Mesothelial cell of epicardium (in vitro differentiated cells): ENCODE measurements at regions not wholly inside any gene's neighbourhood (a gene's known extent, or its start where the extent isn't known, plus 50 kb on each side); places are given as distances from the start of the nearest gene placed in this dataset.

Source experiments
- DNase-seq, 2 experiments: peaks; one replicate each; pipeline ENCODE4 v3.0.0; 2021; ENCODE audit warnings: low spot score in 2 of 2; ENCODE audit not compliant: unreplicated experiment in 2 of 2
- H3K27ac Mint-ChIP-seq: 2 replicates; pipeline ENCODE4 v1.8.0; 2021; ENCODE audit warnings: mixed read lengths
- H3K27me3 Mint-ChIP-seq: 2 replicates; pipeline ENCODE4 v1.8.0; 2021; ENCODE audit warnings: low read depth, mixed read lengths
- H3K36me3 Mint-ChIP-seq: 2 replicates; pipeline ENCODE4 v1.8.0; 2021; ENCODE audit warnings: mixed read lengths
- H3K4me1 Mint-ChIP-seq: 2 replicates; pipeline ENCODE4 v1.8.0; 2021; ENCODE audit warnings: mixed read lengths
- H3K4me3 Mint-ChIP-seq: 2 replicates; pipeline ENCODE4 v1.8.0; 2021; ENCODE audit warnings: mild to moderate bottlenecking, moderate library complexity, mixed read lengths
- H3K9me3 Mint-ChIP-seq: 2 replicates; pipeline ENCODE4 v1.8.0; 2021; ENCODE audit warnings: mixed read lengths
- CTCF ChIP-seq: fragments of 200-600 bp; sonication (generic); IDR thresholded peaks from one replicate; pipeline ENCODE4 v1.5.0; 2021; ENCODE audit warnings: antibody characterized with exemption; ENCODE audit not compliant: unreplicated experiment

- Mint-ChIP-seq H3K27ac (no peak overlapping the region), H3K4me3 (no peak overlapping the region), H3K36me3 (no peaks in the 10 kb centered on the region), H3K4me1 (peaks cover 19% of the 10 kb centered on the region), H3K27me3 (peaks cover 12% of the 10 kb centered on the region), H3K9me3 (no peaks in the 10 kb centered on the region)
- DNase-seq = no peak
- TF ChIP-seq CTCF = no peak
Observed at GRCh38 chr9:79208791-79209396, 362.9 kb upstream of the TLE4 start.

GRCh38 chr9:79210541-79211243 lies 361.1 kb upstream of the TLE4 start:
- DNase-seq = no peak
- no peak overlapping the region for H3K4me3 Mint-ChIP-seq
- no peaks in the 10 kb centered on the region for H3K36me3 Mint-ChIP-seq
- H3K27me3 Mint-ChIP-seq = peaks cover 14% of the 10 kb centered on the region
- no peak for TF ChIP-seq CTCF
- H3K4me1 Mint-ChIP-seq = peaks cover 19% of the 10 kb centered on the region
- no peak overlapping the region for H3K27ac Mint-ChIP-seq
- H3K9me3 Mint-ChIP-seq = no peaks in the 10 kb centered on the region

GRCh38 chr9:79213417-79214125 lies 358.2 kb upstream of the TLE4 start:
- peaks cover 12% of the 10 kb centered on the region for H3K27me3 Mint-ChIP-seq
- TF ChIP-seq CTCF = no peak
- DNase-seq = no peak
- H3K4me3 Mint-ChIP-seq = no peak overlapping the region
- H3K4me1 Mint-ChIP-seq = peaks cover 13% of the 10 kb centered on the region
- H3K27ac Mint-ChIP-seq = no peak overlapping the region
- no peaks in the 10 kb centered on the region for H3K9me3 Mint-ChIP-seq
- no peaks in the 10 kb centered on the region for H3K36me3 Mint-ChIP-seq

- no peaks in the 10 kb centered on the region for H3K36me3 Mint-ChIP-seq
- peaks cover 8% of the 10 kb centered on the region for H3K9me3 Mint-ChIP-seq
- no peak for DNase-seq
- no peak overlapping the region for H3K4me3 Mint-ChIP-seq
- no peak for TF ChIP-seq CTCF
- H3K4me1 Mint-ChIP-seq = no peaks in the 10 kb centered on the region
- peaks cover 10% of the 10 kb centered on the region for H3K27me3 Mint-ChIP-seq
- H3K27ac Mint-ChIP-seq = no peak overlapping the region
Observed at GRCh38 chr9:79215821-79216220, 355.9 kb upstream of the TLE4 start.

- no peak for TF ChIP-seq CTCF
- no peaks in the 10 kb centered on the region for H3K36me3 Mint-ChIP-seq
- no peak for DNase-seq
- no peak overlapping the region for H3K27ac Mint-ChIP-seq
- no peak overlapping the region for H3K4me3 Mint-ChIP-seq
- peaks cover 24% of the 10 kb centered on the region for H3K9me3 Mint-ChIP-seq
- H3K4me1 Mint-ChIP-seq = no peaks in the 10 kb centered on the region
- no peaks in the 10 kb centered on the region for H3K27me3 Mint-ChIP-seq
Observed at GRCh38 chr9:79220251-79220650, 351.5 kb upstream of the TLE4 start.
